GM12878 (cell line): ENCODE measurements at regions not wholly inside any gene's neighbourhood (a gene's known extent, or its start where the extent isn't known, plus 50 kb on each side); places are given as distances from the start of the nearest gene placed in this dataset.

Experiments
- BHLHE40 ChIP-seq, 2 experiments: fragments of 450-650 bp in 1 of 2; IDR thresholded peaks; 2 replicates each; pipeline ENCODE4 v1.6.1; 2011 to 2017; ENCODE audit warnings: low read depth in 2 of 2, borderline replicate concordance in 1 of 2, improper control_type of control experiment in 1 of 2, low read length in 1 of 2, mild to moderate bottlenecking in 1 of 2
- EP300 ChIP-seq, 2 experiments: fragments of 150-350 bp in 1 of 2; IDR thresholded peaks; 2 replicates each; pipeline ENCODE4 v1.6.1; 2011 to 2012; ENCODE audit warnings: low read depth in 2 of 2, low read length in 2 of 2, borderline replicate concordance in 1 of 2, improper control_type of control experiment in 1 of 2, inconsistent platforms in 1 of 2; ENCODE audit not compliant: control insufficient read depth in 1 of 2
- EZH2 ChIP-seq: IDR thresholded peaks from 2 replicates; pipeline ENCODE4 v1.6.1; 2012; ENCODE audit warnings: low read depth, mild to moderate bottlenecking, control low read depth, inconsistent platforms, low read length, borderline replicate concordance; ENCODE audit not compliant: control insufficient read depth
- IKZF1 ChIP-seq: fragments of 450-650 bp; conservative IDR thresholded peaks from 2 replicates; pipeline ENCODE4 v1.6.1; 2017; ENCODE audit warnings: antibody characterized with exemption, mild to moderate bottlenecking
- KDM1A ChIP-seq: fragments of 200-600 bp; sonication (generic); IDR thresholded peaks from 2 replicates; pipeline ENCODE4 v1.6.1; 2016; ENCODE audit warnings: borderline replicate concordance
- MXI1 ChIP-seq: fragments of 150-350 bp; IDR thresholded peaks from 2 replicates; pipeline ENCODE4 v1.6.1; 2011; ENCODE audit warnings: low read depth, mild to moderate bottlenecking, inconsistent platforms, low read length, improper control_type of control experiment
- NR2C1 ChIP-seq: fragments of 450-650 bp; IDR thresholded peaks from 2 replicates; pipeline ENCODE4 v1.6.1; 2017; ENCODE audit warnings: antibody characterized with exemption, mild to moderate bottlenecking, moderate library complexity
- NR2C2 ChIP-seq: IDR thresholded peaks from 2 replicates; pipeline ENCODE4 v1.6.1; 2011; ENCODE audit warnings: borderline replicate concordance, low read depth; ENCODE audit not compliant: control insufficient read depth, insufficient read length
- SIX5 ChIP-seq: IDR thresholded peaks from 2 replicates; pipeline ENCODE4 v1.6.1; 2011; ENCODE audit warnings: mild to moderate bottlenecking, low read depth, low read length, moderate library complexity; ENCODE audit not compliant: severe bottlenecking
- TCF7 ChIP-seq: IDR thresholded peaks from 2 replicates; pipeline ENCODE4 v1.6.1; 2014; ENCODE audit warnings: antibody characterized with exemption, borderline replicate concordance
- TF ChIP-seq, protein P1 (sequence below), 3 experiments: IDR thresholded peaks in 2 of 3; conservative IDR thresholded peaks in 1 of 3; 2 replicates each; pipeline ENCODE4 v1.5.1; 2011; ENCODE audit warnings: low read depth in 3 of 3, low read length in 3 of 3, mild to moderate bottlenecking in 3 of 3, control low read depth in 2 of 3, moderate library complexity in 2 of 3, inconsistent platforms in 1 of 3, mixed read lengths in 1 of 3; ENCODE audit not compliant: control insufficient read depth in 2 of 3, insufficient read depth in 1 of 3; ENCODE audit errors: extremely low read depth in 1 of 3
- TF ChIP-seq, protein P2 (sequence below): fragments of 150-350 bp; IDR thresholded peaks from 2 replicates; pipeline ENCODE4 v1.6.1; 2016; ENCODE audit warnings: low read depth, low read length
- TF ChIP-seq, protein P3 (sequence below): IDR thresholded peaks from 2 replicates; pipeline ENCODE4 v1.6.1; 2012; ENCODE audit warnings: mild to moderate bottlenecking, low read depth, low read length

DNA sequence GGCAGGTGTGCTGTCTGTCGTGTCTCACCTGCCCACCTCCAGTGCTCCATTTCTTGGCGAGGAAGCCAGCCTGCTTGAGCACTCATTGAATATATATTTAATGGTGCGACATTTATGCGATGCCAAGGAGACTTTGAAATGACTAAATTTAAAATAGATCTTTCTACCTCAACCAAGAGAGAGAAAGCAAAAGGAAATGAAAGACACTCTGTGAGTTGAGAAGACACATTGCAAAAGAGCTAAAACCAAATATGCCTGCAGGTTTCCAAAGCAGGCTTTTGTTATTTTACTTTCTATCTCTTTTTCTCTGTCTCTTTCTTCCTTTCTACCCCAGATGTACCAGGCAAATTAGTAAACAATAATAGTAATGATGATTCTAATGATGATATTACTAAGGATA is 53.6 kb upstream of the AOAH start:
- TF ChIP-seq TCF7 (no peak), NR2C2 (no peak), EP300 (IDR thresholded peaks at IDR 0.05; ENCODE audit: borderline replicate concordance in 1 of 2, control insufficient read depth in 1 of 2, low read depth in 2 of 2, low read length in 2 of 2) (no peak), SIX5 (no peak), BHLHE40 (IDR thresholded peaks at IDR 0.05; ENCODE audit: borderline replicate concordance in 1 of 2, low read depth in 2 of 2, low read length in 1 of 2) (no peak), KDM1A (no peak), MXI1 (no peak), IKZF1 (no peak), NR2C1 (no peak), EZH2 (no peak)
- TF ChIP-seq, protein P1, sequence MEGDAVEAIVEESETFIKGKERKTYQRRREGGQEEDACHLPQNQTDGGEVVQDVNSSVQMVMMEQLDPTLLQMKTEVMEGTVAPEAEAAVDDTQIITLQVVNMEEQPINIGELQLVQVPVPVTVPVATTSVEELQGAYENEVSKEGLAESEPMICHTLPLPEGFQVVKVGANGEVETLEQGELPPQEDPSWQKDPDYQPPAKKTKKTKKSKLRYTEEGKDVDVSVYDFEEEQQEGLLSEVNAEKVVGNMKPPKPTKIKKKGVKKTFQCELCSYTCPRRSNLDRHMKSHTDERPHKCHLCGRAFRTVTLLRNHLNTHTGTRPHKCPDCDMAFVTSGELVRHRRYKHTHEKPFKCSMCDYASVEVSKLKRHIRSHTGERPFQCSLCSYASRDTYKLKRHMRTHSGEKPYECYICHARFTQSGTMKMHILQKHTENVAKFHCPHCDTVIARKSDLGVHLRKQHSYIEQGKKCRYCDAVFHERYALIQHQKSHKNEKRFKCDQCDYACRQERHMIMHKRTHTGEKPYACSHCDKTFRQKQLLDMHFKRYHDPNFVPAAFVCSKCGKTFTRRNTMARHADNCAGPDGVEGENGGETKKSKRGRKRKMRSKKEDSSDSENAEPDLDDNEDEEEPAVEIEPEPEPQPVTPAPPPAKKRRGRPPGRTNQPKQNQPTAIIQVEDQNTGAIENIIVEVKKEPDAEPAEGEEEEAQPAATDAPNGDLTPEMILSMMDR (IDR thresholded peaks at IDR 0.05 in 2 of 3, conservative IDR thresholded peaks at IDR 0.05 in 1 of 3; ENCODE audit: control insufficient read depth in 2 of 3, extremely low read depth in 1 of 3, insufficient read depth in 1 of 3, low read depth in 3 of 3, low read length in 3 of 3), result no peak
- TF ChIP-seq, protein P2, sequence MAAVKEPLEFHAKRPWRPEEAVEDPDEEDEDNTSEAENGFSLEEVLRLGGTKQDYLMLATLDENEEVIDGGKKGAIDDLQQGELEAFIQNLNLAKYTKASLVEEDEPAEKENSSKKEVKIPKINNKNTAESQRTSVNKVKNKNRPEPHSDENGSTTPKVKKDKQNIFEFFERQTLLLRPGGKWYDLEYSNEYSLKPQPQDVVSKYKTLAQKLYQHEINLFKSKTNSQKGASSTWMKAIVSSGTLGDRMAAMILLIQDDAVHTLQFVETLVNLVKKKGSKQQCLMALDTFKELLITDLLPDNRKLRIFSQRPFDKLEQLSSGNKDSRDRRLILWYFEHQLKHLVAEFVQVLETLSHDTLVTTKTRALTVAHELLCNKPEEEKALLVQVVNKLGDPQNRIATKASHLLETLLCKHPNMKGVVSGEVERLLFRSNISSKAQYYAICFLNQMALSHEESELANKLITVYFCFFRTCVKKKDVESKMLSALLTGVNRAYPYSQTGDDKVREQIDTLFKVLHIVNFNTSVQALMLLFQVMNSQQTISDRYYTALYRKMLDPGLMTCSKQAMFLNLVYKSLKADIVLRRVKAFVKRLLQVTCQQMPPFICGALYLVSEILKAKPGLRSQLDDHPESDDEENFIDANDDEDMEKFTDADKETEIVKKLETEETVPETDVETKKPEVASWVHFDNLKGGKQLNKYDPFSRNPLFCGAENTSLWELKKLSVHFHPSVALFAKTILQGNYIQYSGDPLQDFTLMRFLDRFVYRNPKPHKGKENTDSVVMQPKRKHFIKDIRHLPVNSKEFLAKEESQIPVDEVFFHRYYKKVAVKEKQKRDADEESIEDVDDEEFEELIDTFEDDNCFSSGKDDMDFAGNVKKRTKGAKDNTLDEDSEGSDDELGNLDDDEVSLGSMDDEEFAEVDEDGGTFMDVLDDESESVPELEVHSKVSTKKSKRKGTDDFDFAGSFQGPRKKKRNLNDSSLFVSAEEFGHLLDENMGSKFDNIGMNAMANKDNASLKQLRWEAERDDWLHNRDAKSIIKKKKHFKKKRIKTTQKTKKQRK, result no peak
- TF ChIP-seq, protein P3, sequence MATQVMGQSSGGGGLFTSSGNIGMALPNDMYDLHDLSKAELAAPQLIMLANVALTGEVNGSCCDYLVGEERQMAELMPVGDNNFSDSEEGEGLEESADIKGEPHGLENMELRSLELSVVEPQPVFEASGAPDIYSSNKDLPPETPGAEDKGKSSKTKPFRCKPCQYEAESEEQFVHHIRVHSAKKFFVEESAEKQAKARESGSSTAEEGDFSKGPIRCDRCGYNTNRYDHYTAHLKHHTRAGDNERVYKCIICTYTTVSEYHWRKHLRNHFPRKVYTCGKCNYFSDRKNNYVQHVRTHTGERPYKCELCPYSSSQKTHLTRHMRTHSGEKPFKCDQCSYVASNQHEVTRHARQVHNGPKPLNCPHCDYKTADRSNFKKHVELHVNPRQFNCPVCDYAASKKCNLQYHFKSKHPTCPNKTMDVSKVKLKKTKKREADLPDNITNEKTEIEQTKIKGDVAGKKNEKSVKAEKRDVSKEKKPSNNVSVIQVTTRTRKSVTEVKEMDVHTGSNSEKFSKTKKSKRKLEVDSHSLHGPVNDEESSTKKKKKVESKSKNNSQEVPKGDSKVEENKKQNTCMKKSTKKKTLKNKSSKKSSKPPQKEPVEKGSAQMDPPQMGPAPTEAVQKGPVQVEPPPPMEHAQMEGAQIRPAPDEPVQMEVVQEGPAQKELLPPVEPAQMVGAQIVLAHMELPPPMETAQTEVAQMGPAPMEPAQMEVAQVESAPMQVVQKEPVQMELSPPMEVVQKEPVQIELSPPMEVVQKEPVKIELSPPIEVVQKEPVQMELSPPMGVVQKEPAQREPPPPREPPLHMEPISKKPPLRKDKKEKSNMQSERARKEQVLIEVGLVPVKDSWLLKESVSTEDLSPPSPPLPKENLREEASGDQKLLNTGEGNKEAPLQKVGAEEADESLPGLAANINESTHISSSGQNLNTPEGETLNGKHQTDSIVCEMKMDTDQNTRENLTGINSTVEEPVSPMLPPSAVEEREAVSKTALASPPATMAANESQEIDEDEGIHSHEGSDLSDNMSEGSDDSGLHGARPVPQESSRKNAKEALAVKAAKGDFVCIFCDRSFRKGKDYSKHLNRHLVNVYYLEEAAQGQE, result no peak
